ENCODE measurements at regions not wholly inside any gene's neighbourhood (a gene's known extent, or its start where the extent isn't known, plus 50 kb on each side); places are given as distances from the start of the nearest gene placed in this dataset.

DNA sequence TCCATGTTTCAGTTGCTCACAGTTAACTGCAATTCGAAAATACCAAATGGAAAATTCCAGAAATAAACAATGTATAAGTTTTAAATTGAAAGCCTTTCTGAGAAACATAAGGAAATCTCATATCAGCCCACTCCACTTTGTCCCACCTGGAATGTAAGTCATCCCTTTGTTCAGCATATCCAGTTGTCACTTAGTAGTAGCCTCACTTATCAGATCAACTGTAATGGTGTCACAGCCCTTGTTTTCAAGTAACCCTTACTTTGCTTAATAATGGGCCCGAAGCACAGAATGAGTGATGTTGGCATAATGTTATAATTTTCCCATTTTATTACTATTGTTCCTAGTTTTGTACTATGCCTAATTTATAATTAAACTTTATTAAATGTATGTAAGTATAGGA is 646.8 kb downstream of the C12orf50 start:
- ChIA-PET POLR2A (no interaction called here), CTCF (no interaction called here)
- Histone ChIP-seq H3K9me1 (replicated peaks; ENCODE audit: control insufficient read depth, extremely low read depth, insufficient read depth, low read length) (no peaks in the 10 kb centered on the region), H3K9me3 (replicated peaks; ENCODE audit: control insufficient read depth, insufficient read depth, low read length) (no peaks in the 10 kb centered on the region), H3K27me3 (ENCODE audit: control insufficient read depth in 2 of 2, insufficient read depth in 2 of 2, low read length in 2 of 2) (peaks cover 0 to 2% of the 10 kb centered on the region in 2 experiments), H2AFZ (ENCODE audit: low read depth, low read length) (no peak overlapping the region), H3K36me3 (ENCODE audit: control insufficient read depth in 2 of 2, extremely low read depth in 1 of 2, insufficient read depth in 2 of 2, low read length in 2 of 2) (no peaks in the 10 kb centered on the region), H3K4me1 (ENCODE audit: control insufficient read depth, extremely low read depth, insufficient read depth, low read length) (no peaks in the 10 kb centered on the region), H3K79me2 (ENCODE audit: control insufficient read depth, insufficient read depth, low read length) (no peaks in the 10 kb centered on the region), H3K4me2 (ENCODE audit: insufficient read depth, low read length) (no peak overlapping the region), H3K4me3 (replicated peaks in 1 of 3; ENCODE audit: insufficient read depth in 1 of 3, low read depth in 1 of 3, low read length in 3 of 3) (no peak overlapping the region), H3K9ac (replicated peaks; ENCODE audit: extremely low read depth, insufficient read depth, low read length) (no peak overlapping the region), H3K27ac (ENCODE audit: insufficient read depth, low read depth, low read length) (no peak overlapping the region), H4K20me1 (replicated peaks; ENCODE audit: control insufficient read depth, extremely low read depth, insufficient read depth, low read length) (no peaks in the 10 kb centered on the region)
- TF ChIP-seq MYC (IDR thresholded peaks at IDR 0.05; ENCODE audit: low read depth, low read length) (no peak), EZH2 (IDR thresholded peaks at IDR 0.05; ENCODE audit: borderline replicate concordance, low read depth, low read length, severe bottlenecking) (no peak), FOS (IDR thresholded peaks at IDR 0.05; ENCODE audit: borderline replicate concordance, insufficient read depth, low read length) (no peak), POLR2AphosphoS5 (IDR thresholded peaks at IDR 0.05; ENCODE audit: insufficient read depth, low read depth, low read length) (no peak), JUN (IDR thresholded peaks at IDR 0.05; ENCODE audit: borderline replicate concordance, insufficient read depth, insufficient read length, low read depth) (no peak), GATA2 (IDR thresholded peaks at IDR 0.05; ENCODE audit: insufficient read depth, insufficient read length, low read depth, low read length) (no peak), POLR2A (IDR thresholded peaks at IDR 0.05; ENCODE audit: low read depth, low read length) (no peak), MAX (IDR thresholded peaks at IDR 0.05; ENCODE audit: insufficient read depth, insufficient read length) (no peak)
- TF ChIP-seq, protein P1, sequence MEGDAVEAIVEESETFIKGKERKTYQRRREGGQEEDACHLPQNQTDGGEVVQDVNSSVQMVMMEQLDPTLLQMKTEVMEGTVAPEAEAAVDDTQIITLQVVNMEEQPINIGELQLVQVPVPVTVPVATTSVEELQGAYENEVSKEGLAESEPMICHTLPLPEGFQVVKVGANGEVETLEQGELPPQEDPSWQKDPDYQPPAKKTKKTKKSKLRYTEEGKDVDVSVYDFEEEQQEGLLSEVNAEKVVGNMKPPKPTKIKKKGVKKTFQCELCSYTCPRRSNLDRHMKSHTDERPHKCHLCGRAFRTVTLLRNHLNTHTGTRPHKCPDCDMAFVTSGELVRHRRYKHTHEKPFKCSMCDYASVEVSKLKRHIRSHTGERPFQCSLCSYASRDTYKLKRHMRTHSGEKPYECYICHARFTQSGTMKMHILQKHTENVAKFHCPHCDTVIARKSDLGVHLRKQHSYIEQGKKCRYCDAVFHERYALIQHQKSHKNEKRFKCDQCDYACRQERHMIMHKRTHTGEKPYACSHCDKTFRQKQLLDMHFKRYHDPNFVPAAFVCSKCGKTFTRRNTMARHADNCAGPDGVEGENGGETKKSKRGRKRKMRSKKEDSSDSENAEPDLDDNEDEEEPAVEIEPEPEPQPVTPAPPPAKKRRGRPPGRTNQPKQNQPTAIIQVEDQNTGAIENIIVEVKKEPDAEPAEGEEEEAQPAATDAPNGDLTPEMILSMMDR (IDR thresholded peaks at IDR 0.05; ENCODE audit: extremely low read depth in 1 of 2, insufficient read depth in 1 of 2, low read depth in 1 of 2, low read length in 2 of 2), result no peak
- BruUV-seq (replicated peaks), result no TSS peak
- DNase-seq (ENCODE audit: low read depth, low spot score), result no peak
- dilution Hi-C loops (cut with MboI; ENCODE audit: extremely low pct_ligation_motif_present, low sequenced_read_pairs), result no loop called here
- intact Hi-C loops (cut with micrococcal nuclease), result loop anchor here (5.0 kb wide), 1 partner anchor 110 kb away; no protein-coding TSS in a partner anchor
- no peak for FAIRE-seq

Measured in endothelial cell of umbilical vein (primary cell).